ENCODE measurements at regions not wholly inside any gene's neighbourhood (a gene's known extent, or its start where the extent isn't known, plus 50 kb on each side); places are given as distances from the start of the nearest gene placed in this dataset.
A peak's percentile ranks its signal among the peaks of the same experiment; 100 is the strongest.

DNA sequence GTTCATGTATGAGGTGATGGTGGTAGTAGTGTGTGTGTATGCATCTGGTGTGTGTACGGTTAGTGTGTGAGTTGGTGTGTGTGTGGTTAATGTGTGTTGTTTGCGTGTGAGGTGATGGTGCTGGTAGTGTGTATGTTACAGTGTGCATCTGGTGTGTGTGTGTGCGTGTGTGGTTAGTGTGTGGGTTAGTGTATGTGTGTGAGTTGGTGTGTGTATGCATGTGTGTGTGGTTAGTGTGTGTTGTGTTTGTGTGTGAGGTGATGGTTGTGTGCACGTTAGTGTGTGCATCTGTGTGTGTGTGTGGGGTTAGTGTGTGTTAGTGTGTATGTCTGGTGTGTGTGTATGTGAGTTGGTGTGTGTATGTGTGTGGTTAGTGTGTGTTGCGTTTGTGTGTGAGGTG, 153.0 kb downstream of the ACTR3B start:
- TF ChIP-seq ZNF274 (IDR thresholded peaks at IDR 0.05; ENCODE audit: low read length): no peak
- TF ChIP-seq ZNF274 (tag by site-specific recombination; IDR thresholded peaks at IDR 0.05; ENCODE audit: borderline replicate concordance): peak; percentile 51; the same call in 1 of the 2 replicates
- TF ChIP-seq, protein P1, sequence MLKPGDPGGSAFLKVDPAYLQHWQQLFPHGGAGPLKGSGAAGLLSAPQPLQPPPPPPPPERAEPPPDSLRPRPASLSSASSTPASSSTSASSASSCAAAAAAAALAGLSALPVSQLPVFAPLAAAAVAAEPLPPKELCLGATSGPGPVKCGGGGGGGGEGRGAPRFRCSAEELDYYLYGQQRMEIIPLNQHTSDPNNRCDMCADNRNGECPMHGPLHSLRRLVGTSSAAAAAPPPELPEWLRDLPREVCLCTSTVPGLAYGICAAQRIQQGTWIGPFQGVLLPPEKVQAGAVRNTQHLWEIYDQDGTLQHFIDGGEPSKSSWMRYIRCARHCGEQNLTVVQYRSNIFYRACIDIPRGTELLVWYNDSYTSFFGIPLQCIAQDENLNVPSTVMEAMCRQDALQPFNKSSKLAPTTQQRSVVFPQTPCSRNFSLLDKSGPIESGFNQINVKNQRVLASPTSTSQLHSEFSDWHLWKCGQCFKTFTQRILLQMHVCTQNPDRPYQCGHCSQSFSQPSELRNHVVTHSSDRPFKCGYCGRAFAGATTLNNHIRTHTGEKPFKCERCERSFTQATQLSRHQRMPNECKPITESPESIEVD (tag by site-specific recombination; IDR thresholded peaks at IDR 0.05): no peak
- TF ChIP-seq, protein P2, sequence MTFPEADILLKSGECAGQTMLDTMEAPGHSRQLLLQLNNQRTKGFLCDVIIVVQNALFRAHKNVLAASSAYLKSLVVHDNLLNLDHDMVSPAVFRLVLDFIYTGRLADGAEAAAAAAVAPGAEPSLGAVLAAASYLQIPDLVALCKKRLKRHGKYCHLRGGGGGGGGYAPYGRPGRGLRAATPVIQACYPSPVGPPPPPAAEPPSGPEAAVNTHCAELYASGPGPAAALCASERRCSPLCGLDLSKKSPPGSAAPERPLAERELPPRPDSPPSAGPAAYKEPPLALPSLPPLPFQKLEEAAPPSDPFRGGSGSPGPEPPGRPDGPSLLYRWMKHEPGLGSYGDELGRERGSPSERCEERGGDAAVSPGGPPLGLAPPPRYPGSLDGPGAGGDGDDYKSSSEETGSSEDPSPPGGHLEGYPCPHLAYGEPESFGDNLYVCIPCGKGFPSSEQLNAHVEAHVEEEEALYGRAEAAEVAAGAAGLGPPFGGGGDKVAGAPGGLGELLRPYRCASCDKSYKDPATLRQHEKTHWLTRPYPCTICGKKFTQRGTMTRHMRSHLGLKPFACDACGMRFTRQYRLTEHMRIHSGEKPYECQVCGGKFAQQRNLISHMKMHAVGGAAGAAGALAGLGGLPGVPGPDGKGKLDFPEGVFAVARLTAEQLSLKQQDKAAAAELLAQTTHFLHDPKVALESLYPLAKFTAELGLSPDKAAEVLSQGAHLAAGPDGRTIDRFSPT (tag by site-specific recombination; IDR thresholded peaks at IDR 0.05): no peak
- TF ChIP-seq, protein P3, sequence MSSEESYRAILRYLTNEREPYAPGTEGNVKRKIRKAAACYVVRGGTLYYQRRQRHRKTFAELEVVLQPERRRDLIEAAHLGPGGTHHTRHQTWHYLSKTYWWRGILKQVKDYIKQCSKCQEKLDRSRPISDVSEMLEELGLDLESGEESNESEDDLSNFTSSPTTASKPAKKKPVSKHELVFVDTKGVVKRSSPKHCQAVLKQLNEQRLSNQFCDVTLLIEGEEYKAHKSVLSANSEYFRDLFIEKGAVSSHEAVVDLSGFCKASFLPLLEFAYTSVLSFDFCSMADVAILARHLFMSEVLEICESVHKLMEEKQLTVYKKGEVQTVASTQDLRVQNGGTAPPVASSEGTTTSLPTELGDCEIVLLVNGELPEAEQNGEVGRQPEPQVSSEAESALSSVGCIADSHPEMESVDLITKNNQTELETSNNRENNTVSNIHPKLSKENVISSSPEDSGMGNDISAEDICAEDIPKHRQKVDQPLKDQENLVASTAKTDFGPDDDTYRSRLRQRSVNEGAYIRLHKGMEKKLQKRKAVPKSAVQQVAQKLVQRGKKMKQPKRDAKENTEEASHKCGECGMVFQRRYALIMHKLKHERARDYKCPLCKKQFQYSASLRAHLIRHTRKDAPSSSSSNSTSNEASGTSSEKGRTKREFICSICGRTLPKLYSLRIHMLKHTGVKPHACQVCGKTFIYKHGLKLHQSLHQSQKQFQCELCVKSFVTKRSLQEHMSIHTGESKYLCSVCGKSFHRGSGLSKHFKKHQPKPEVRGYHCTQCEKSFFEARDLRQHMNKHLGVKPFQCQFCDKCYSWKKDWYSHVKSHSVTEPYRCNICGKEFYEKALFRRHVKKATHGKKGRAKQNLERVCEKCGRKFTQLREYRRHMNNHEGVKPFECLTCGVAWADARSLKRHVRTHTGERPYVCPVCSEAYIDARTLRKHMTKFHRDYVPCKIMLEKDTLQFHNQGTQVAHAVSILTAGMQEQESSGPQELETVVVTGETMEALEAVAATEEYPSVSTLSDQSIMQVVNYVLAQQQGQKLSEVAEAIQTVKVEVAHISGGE (tag by site-specific recombination; conservative IDR thresholded peaks at IDR 0.05; ENCODE audit: low read depth): no peak
- 0 out of 2 replicates have a peak, but pooled peaks have one; percentile 7 for TF ChIP-seq ZNF791 (tag by site-specific recombination; IDR thresholded peaks at IDR 0.05)
- TF ChIP-seq ZNF10 (tag by site-specific recombination; IDR thresholded peaks at IDR 0.05): no peak
- no peak for TF ChIP-seq HOXC10 (CRISPR knock-in tag; IDR thresholded peaks at IDR 0.05)
- peak; percentile 61; the same call in 1 of the 2 replicates for TF ChIP-seq ZNF544 (tag by site-specific recombination; IDR thresholded peaks at IDR 0.05)
- TF ChIP-seq ZNF157 (tag by site-specific recombination; IDR thresholded peaks at IDR 0.05): 0 out of 2 replicates have a peak, but pooled peaks have one; percentile 24
- no peak for TF ChIP-seq ZFP41 (tag by site-specific recombination; IDR thresholded peaks at IDR 0.05; ENCODE audit: borderline replicate concordance)
- TF ChIP-seq ZNF473 (tag by site-specific recombination; IDR thresholded peaks at IDR 0.05): peak; percentile 82; the same call in 1 of the 2 replicates
- TF ChIP-seq MZF1 (tag by site-specific recombination; IDR thresholded peaks at IDR 0.05; ENCODE audit: borderline replicate concordance): no peak
- TF ChIP-seq ZNF76 (tag by site-specific recombination; IDR thresholded peaks at IDR 0.05; ENCODE audit: borderline replicate concordance, low read depth): no peak
- TF ChIP-seq ZNF184 (tag by site-specific recombination; IDR thresholded peaks at IDR 0.05): no peak
- TF ChIP-seq SALL2 (tag by site-specific recombination; IDR thresholded peaks at IDR 0.05; ENCODE audit: borderline replicate concordance): 0 out of 2 replicates have a peak, but pooled peaks have one; percentile 62
- 0 out of 2 replicates have a peak, but pooled peaks have one; percentile 13 for TF ChIP-seq ZNF776 (tag by site-specific recombination; IDR thresholded peaks at IDR 0.05; ENCODE audit: borderline replicate concordance)
- no peak for TF ChIP-seq KLF1 (tag by site-specific recombination; IDR thresholded peaks at IDR 0.05)
- no peak for TF ChIP-seq ZXDB (tag by site-specific recombination; IDR thresholded peaks at IDR 0.05)
- CTCF ChIA-PET: no interaction called here
- Histone ChIP-seq H3K9me3 (ENCODE audit: control insufficient read depth, insufficient read depth, low read depth, low read length) (no peaks in the 10 kb centered on the region), H3K4me3 (ENCODE audit: low read depth, low read length) (no peak overlapping the region), H3K4me1 (ENCODE audit: control insufficient read depth, insufficient read depth, low read length) (no peaks in the 10 kb centered on the region), H3K27ac (ENCODE audit: extremely low read depth, low read depth, low read length) (no peak overlapping the region), H3K36me3 (ENCODE audit: control insufficient read depth in 2 of 2, insufficient read depth in 1 of 2, low read length in 2 of 2) (no peaks in the 10 kb centered on the region)
- POLR2A ChIA-PET: no interaction called here

DNA sequence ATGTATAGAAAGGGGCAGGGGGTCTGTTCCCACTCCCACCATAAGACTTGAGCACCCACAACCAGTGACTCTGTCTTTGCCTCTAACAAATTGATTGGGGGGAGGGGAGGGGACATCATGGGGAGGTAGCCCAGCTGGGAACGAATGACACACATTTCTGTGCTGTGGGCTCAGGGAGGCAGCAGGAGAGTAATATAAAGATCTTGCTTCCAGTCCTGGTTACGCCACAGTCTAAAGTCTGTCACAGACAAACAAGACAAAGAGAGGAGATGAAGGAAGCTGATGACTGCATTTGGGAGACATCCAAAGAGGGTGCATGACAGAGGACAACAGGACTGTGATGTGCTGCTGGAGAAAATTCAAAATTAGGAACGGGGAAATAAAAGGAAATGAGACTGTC, 153.9 kb downstream of the ACTR3B start:
- H3K9me3 ChIP-seq (ENCODE audit: control insufficient read depth, insufficient read depth, low read depth, low read length): no peaks in the 10 kb centered on the region
- CTCF ChIA-PET: no interaction called here
- no peak overlapping the region for H3K27ac ChIP-seq (ENCODE audit: extremely low read depth, low read depth, low read length)
- no peak overlapping the region for H3K4me3 ChIP-seq (ENCODE audit: low read depth, low read length)
- no peaks in the 10 kb centered on the region for H3K4me1 ChIP-seq (ENCODE audit: control insufficient read depth, insufficient read depth, low read length)
- POLR2A ChIA-PET: no interaction called here
- H3K36me3 ChIP-seq (ENCODE audit: control insufficient read depth in 2 of 2, insufficient read depth in 1 of 2, low read length in 2 of 2): no peaks in the 10 kb centered on the region
- TF ChIP-seq, protein P4, sequence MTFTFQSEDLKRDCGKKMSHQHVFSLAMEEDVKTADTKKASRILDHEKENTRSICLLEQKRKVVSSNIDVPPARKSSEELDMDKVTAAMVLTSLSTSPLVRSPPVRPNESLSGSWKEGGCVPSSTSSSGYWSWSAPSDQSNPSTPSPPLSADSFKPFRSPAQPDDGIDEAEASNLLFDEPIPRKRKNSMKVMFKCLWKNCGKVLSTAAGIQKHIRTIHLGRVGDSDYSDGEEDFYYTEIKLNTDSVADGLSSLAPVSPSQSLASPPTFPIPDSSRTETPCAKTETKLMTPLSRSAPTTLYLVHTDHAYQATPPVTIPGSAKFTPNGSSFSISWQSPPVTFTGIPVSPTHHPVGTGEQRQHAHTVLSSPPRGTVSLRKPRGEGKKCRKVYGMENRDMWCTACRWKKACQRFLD (tag by site-specific recombination; IDR thresholded peaks at IDR 0.05): no peak
- TF ChIP-seq ZNF558 (tag by site-specific recombination; IDR thresholded peaks at IDR 0.05): no peak
- no peak for TF ChIP-seq ZNF571 (tag by site-specific recombination; IDR thresholded peaks at IDR 0.05)
- TF ChIP-seq ZNF324 (tag by site-specific recombination; IDR thresholded peaks at IDR 0.05): no peak
- TF ChIP-seq ZNF596 (tag by site-specific recombination; IDR thresholded peaks at IDR 0.05): no peak
- no peak for TF ChIP-seq ZFHX2 (tag by site-specific recombination; conservative IDR thresholded peaks at IDR 0.05)
- no peak for TF ChIP-seq ZNF747 (tag by site-specific recombination; IDR thresholded peaks at IDR 0.05)
